AML-193 (cell line): ENCODE measurements at regions not wholly inside any gene's neighbourhood (a gene's known extent, or its start where the extent isn't known, plus 50 kb on each side); places are given as distances from the start of the nearest gene placed in this dataset.

Experiments
- DNase-seq, 2 experiments: peaks; one replicate each; lab custom pipeline; 2025; lab: John Stamatoyannopoulos, UW

DNA sequence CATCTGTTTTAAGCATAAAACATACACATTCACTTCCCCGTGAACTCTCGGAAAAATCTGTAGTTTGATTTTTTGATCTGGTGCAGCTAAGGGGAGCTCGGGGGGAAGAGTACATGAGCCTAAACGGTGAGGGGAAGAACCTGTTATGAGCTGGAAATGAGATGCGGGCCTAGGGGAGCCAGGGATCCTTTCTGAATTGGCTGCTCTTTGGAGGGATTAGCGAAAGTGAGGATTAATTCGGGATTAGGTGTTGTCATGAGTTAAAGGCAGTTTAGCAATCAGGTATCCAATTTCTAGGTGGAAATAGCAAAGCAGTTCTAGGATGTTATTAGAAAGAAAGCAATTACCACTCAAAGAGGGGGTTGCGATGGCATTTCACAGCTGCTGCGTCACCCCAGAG is 51.1 kb upstream of the ADARB2 start:
- DNase-seq = no peak
